ENCODE measurements at regions not wholly inside any gene's neighbourhood (a gene's known extent, or its start where the extent isn't known, plus 50 kb on each side); places are given as distances from the start of the nearest gene placed in this dataset.

DNA sequence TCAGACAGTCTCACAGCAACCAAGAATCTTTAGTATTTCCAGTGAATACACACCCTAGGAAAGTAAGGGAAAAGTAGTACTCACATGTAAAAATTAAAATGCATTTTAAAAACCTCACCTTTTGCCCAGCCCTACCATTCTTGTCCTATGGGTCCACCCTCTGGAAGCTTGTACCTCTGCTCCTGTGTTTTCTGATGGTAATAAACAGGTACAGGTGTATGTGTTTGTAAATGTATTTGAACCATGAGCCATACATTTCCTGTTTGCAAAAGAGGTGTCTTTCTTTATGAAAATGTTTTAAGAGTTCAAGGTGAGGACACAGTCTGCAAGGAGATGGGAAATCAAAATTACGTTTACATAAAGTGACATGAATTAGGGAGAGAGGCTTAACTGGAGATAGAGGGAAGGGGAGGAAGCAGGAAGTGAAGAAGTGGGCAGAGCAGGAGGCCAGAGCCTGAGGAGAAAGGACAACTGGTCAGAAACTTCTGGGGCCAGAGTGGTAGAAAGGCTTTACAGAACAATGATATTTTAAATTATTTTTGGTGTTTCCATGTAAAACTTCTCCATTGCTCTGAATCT lies 52.0 kb upstream of the IVNS1ABP start:
- Histone ChIP-seq H3K4me3 (ENCODE audit: low read depth, low read length) (no peak overlapping the region), H3K27ac (no peak overlapping the region), H3K36me3 (replicated peaks) (no peaks in the 10 kb centered on the region), H3K27me3 (replicated peaks) (no peaks in the 10 kb centered on the region)
- DNase-seq, result no peak
- in situ Hi-C loops (cut with HindIII; ENCODE audit: low pct_ligation_motif_present, low sequenced_read_pairs), result no loop called here
- TF ChIP-seq, protein P1, sequence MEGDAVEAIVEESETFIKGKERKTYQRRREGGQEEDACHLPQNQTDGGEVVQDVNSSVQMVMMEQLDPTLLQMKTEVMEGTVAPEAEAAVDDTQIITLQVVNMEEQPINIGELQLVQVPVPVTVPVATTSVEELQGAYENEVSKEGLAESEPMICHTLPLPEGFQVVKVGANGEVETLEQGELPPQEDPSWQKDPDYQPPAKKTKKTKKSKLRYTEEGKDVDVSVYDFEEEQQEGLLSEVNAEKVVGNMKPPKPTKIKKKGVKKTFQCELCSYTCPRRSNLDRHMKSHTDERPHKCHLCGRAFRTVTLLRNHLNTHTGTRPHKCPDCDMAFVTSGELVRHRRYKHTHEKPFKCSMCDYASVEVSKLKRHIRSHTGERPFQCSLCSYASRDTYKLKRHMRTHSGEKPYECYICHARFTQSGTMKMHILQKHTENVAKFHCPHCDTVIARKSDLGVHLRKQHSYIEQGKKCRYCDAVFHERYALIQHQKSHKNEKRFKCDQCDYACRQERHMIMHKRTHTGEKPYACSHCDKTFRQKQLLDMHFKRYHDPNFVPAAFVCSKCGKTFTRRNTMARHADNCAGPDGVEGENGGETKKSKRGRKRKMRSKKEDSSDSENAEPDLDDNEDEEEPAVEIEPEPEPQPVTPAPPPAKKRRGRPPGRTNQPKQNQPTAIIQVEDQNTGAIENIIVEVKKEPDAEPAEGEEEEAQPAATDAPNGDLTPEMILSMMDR (IDR thresholded peaks at IDR 0.05; ENCODE audit: low read depth, low read length, missing control alignments), result no peak

DNA sequence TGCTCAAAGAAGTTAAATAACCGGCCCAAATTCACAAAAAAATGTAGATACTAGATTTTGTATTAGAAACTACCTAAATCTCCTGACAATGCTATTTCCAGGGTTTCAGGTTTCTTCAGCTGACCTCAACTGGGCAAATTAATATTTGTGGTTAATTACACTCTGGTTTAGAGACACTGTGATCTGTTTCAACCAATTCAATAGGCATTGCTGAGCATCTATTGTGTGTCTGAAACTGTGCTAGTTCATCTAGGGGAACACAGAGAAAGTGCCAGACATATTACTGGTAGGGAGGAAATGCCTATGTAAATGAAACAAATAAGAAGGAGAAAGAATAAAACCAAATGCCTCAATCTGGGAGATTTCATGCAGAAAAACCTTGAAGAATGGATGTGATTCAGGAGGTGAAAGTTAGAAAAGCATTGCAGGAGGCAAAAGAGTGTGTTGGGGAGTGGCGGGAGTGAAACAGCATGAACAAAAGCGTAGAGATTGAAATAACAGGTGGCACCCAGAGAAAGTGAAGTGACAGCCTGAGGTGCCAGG lies 51.3 kb upstream of the IVNS1ABP start:
- in situ Hi-C loops (cut with HindIII; ENCODE audit: low pct_ligation_motif_present, low sequenced_read_pairs), result no loop called here
- Histone ChIP-seq H3K36me3 (replicated peaks) (no peaks in the 10 kb centered on the region), H3K27me3 (replicated peaks) (no peaks in the 10 kb centered on the region), H3K4me3 (ENCODE audit: low read depth, low read length) (no peak overlapping the region), H3K27ac (no peak overlapping the region)
- TF ChIP-seq, protein P1 (IDR thresholded peaks at IDR 0.05; ENCODE audit: low read depth, low read length, missing control alignments), result no peak
- DNase-seq, result no peak

DNA sequence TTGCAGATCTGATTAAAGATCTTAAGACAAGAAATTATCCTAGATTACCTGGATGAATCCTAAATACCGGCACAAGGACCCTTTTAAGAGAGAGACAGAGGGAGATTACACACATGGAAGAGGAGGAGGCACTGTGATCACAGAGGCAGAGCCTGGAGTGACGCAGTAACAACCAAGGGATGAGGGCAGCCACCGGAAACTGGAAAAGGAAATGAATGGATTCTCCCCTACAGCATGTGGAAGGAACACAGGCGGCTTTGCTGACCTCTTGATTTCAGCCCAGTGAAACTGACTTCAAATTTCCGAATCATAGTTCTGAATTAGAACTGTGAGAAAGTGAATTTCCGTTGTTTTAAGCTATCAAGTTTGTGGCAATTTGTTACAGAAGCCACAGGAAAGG lies 50.2 kb upstream of the IVNS1ABP start:
- no peak overlapping the region for H3K27ac ChIP-seq
- TF ChIP-seq, protein P1 (IDR thresholded peaks at IDR 0.05; ENCODE audit: low read depth, low read length, missing control alignments), result no peak
- H3K4me3 ChIP-seq (ENCODE audit: low read depth, low read length), result no peak overlapping the region
- H3K27me3 ChIP-seq (replicated peaks), result no peaks in the 10 kb centered on the region
- peak; percentile 22 for DNase-seq
- in situ Hi-C loops (cut with HindIII; ENCODE audit: low pct_ligation_motif_present, low sequenced_read_pairs), result no loop called here
- no peaks in the 10 kb centered on the region for H3K36me3 ChIP-seq (replicated peaks)
